HG03097 (cell line): ENCODE measurements at regions not wholly inside any gene's neighbourhood (a gene's known extent, or its start where the extent isn't known, plus 50 kb on each side); places are given as distances from the start of the nearest gene placed in this dataset.
A peak's percentile ranks its signal among the peaks of the same experiment; 100 is the strongest.
"Not testable (repeated sequence)": the region's sequence is repeated elsewhere in the genome, so short reads cannot be mapped to it uniquely, and the experiment has no call there.

Experiments
- ATAC-seq: cut with Tn5 transposase; IDR thresholded peaks from one replicate; pipeline ENCODE4 v1.9.1; 2021; ENCODE audit not compliant: unreplicated experiment, low FRiP score

GRCh38 chr7:145168427-145168826, 332.6 kb upstream of the TPK1 start:
- ATAC-seq, result no peak

DNA sequence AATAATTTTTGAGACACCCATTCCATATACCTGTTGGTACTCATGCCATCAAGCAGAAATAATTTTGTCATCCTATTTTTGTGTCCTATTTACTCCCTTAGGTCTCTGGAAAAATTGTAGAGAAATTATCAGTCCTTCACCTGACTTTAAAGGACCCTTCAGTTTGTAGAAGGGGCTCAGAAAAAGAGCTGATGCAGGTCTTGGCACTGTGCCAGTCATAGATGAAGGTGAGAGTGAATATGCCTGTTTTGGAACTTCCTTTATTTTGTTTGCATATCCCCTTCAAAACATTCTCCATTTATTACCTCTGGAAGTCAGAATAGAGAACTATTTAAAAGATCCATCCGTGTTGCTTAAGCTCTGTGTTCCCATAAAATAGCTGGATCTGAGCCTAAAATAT, 321.0 kb upstream of the TPK1 start:
- ATAC-seq, result no peak

DNA sequence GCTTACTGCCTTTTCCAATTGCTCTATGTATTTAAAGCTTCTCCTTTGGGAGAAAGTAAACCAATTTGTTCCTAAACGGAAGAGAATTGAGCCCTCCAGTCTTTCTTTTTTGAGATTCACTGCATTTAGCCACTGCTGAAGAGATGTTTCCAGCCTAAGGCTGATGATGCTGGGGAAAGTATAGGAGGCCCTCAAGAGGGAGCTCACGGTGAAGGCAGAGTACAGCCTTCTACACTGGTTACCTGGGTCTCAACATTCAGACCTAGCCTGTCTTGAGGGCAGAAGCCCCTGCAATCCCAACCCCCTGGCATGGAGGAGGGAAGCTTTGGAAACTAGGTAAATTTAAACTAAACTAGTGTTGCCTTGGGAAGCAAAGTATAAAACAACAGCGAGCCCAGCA, 316.7 kb upstream of the TPK1 start:
- no peak for ATAC-seq

- ATAC-seq, result no peak
Measured at GRCh38 chr7:145151676-145152075, 315.8 kb upstream of the TPK1 start.

DNA sequence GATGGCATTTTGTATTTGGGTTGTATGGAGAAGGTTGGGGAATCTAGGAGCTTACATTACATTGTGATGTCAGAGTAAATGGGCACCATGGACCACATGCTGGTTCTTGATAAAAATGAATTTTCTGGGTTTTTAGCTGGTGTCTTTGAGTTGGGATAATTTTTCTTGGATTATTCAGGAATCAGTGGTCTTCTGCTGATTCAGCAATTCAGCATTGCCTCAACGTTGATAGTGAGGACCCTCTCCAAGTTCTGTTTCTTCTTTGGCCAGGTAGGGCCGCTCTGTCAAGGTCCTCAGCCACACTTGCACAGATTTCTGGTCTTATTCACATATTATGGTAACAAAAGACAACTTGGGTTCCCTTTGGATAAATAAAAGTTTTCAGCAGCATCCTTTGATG, 312.0 kb upstream of the TPK1 start:
- ATAC-seq, result no peak

DNA sequence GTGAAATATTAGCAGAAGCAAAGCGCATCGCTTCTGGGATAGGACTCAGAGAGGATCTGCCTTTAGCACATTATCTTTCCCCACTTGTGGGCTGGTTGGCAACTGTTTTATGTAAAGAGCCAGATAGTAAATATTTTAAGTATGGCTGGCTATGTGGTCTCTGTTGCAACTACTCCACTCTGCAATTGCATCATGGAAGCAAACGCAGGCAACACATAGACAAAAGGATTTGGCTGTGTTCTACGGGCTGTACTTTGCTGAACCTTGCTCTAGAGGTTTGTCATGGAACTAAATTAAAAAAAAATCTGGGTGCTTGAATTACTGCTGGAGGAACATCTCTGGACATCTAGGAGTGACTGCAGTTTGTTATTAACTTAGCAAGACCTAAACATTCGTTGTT, 307.8 kb upstream of the TPK1 start:
- no peak for ATAC-seq

DNA sequence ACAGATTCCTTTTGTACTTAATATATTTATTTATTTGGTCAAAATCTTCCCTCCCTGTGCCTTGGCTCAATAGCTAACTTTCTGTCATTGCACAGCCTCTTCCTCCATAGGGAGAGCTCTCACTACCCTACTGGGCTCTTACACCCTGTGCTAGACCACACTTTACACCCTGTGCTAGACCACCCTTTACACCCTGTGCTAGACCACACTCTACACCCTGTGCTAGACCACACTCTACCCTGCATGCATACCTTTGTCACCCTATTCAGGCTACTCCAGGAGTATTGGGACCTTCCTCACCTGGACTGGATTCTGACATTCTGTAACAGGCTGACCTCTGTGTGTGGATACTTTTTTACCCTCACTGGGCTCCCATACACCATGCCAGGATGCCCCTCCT, 298.5 kb upstream of the TPK1 start:
- ATAC-seq, result no peak

GRCh38 chr7:145123502-145123901, 287.6 kb upstream of the TPK1 start:
- no peak for ATAC-seq

DNA sequence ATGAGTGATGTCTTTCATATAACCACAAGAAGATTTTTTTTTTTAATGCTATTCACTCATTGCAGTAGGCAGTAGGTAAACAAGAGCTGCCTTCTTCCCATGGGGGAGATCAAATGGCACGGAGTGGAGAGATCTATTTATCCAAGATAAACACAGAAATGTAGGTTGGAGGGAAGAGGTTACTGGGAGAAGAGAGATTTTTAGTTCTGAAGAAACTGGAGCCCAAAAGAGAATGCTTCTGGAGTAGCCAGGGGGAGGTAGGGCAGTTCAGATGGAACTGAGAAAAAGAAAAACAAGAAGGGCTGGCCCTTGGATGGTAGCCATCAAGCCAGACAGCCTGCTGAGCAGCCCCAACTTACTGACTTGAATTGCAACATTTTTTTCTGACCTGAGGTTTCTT, 270.1 kb upstream of the TPK1 start:
- no peak for ATAC-seq

DNA sequence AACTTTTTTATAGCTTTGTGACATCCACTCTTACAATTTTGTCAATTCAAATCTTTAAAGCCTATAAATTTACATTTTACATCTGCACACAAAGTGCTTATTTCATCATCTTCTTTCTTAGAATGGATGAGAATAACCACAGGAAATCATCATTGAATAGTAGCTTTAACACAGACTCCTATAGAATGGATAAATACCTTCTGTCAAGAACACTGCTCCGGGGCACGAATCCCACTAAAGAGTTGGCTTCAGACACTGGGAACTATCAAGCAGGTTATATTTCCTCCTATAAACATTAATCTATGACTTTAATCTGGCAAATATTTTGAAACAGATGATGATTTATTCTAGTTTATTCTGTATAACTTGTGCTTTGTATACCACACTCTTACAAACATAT, 269.7 kb upstream of the TPK1 start:
- no peak for ATAC-seq

DNA sequence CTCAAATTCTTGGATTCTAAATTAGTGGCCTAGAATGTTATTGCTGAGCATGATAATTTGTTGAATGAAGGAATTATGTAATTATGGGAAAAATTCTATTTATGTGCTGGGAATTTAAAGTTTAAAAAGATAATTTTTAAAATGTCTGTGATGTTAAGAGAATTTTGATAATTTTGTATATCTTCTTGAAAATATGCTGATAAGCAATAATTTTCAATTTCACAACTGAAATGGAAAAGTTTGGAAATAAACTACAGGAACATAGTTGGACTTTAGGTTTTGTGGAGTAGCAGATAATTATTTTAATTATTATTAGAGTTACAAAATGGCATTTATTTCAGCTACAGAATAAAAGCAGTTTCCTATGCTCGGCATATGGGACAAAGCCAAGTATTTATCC, 268.5 kb upstream of the TPK1 start:
- no peak for ATAC-seq

DNA sequence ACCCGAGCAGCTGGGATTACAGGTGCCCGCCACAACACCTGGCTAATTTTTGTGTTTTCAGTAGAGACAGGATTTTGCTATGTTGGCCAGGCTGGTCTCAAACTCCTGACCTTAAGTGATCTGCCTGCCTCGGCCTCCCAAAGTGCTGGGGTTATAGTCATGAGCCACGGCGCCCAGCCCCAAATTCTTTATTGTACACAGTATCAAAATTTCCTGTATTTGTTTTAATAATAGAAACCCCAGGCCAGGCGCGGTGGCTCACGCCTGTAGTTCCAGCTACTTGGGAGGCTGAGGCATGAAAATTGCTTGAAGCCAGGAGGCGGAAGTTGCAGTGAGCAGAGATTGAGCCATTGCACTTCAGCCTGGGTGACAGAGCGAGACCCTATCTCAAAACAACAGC, 266.3 kb upstream of the TPK1 start:
- not testable (repeated sequence) for ATAC-seq

GRCh38 chr7:145092766-145093165, 256.9 kb upstream of the TPK1 start:
- ATAC-seq, result no peak

GRCh38 chr7:145088111-145088745, 252.4 kb upstream of the TPK1 start:
- ATAC-seq, result no peak

GRCh38 chr7:145082366-145083161, 246.7 kb upstream of the TPK1 start:
- ATAC-seq, result no peak

- no peak for ATAC-seq
Measured at GRCh38 chr7:145065473-145065872, 229.6 kb upstream of the TPK1 start.

DNA sequence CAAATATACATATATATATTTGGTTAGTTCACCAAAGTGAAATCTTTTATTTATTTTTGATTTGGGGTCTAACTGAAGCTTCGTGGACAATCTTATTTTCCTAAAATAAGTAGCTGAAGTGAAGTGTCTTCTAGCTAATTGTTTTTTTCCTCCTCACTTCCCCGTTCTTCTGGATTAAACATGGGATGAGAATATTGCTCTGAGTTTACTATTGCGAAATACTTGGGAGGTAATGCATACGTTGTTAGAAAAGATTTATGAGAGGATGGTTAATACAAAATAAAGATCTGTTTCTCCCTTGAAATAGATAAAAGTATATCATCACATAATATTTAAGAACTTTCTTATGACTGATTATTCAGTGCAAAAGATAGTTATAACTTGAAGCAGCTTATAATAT, 228.3 kb upstream of the TPK1 start:
- ATAC-seq, result no peak

- no peak for ATAC-seq
Measured at GRCh38 chr7:145053781-145054180, 217.9 kb upstream of the TPK1 start.

- ATAC-seq, result no peak
Measured at GRCh38 chr7:145050415-145050814, 214.6 kb upstream of the TPK1 start.

- ATAC-seq, result peak; percentile 79
Measured at GRCh38 chr7:145036604-145037405, 201.0 kb upstream of the TPK1 start.

DNA sequence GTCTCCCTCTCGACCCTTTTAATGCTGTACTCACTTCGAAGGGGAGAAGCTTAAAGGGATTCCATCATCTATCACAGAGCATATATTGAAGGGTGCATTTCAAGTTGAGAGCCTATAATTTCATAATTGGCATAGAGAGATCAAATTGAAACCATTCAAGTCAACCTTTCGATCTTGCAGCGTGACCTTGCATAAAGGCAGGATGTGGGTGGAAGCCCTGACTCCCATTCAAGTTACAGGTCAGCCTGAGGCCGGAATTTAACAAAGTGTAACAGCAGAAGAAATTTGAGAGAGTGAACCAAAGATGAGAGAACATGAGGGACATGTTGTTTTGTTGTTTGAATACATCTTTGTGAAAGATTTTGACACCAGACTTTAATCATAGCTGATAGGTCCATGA, 195.3 kb upstream of the TPK1 start:
- no peak for ATAC-seq

DNA sequence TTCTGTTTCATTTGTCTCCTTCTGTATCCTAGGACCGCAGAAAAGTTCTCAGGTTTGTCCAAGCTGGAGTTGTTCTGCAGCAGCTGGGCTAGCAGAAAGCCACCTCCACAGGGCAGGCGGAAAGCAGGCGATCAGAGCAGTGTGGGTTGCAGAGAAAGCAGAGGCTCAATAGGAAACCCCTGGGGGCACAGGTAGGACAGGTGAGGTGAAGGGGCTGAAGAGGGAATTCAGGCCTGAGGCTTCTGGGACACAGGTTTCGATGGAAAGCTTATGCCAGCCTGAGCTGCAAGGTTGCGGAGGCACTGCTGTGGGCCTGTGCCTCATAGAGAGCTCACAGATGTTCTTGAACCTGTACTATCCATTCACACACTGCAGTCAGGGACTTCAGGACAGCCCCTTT, 194.9 kb upstream of the TPK1 start:
- no peak for ATAC-seq
